ENCODE measurements at regions not wholly inside any gene's neighbourhood (a gene's known extent, or its start where the extent isn't known, plus 50 kb on each side); places are given as distances from the start of the nearest gene placed in this dataset.

- Mint-ChIP-seq H3K9me3 (peaks cover 0 to 2% (median 0%) of the 10 kb centered on the region in 7 donors), H3K4me1 (no peaks in the 10 kb centered on the region), H3K27ac (no peak overlapping the region), H3K36me3 (no peaks in the 10 kb centered on the region), H3K4me3 (no peak overlapping the region), H3K27me3 (peaks cover 14% of the 10 kb centered on the region)
- no peak overlapping the region for H3K27ac ChIP-seq (ENCODE audit: insufficient read depth, low read length, poor library complexity, severe bottlenecking)
- no peaks in the 10 kb centered on the region for H3K27me3 ChIP-seq (ENCODE audit: control insufficient read depth, insufficient read depth, low read length)
- no peak overlapping the region for H3K4me3 ChIP-seq (ENCODE audit: low read depth, low read length)
- no peaks in the 10 kb centered on the region for H3K9me3 ChIP-seq (ENCODE audit: control insufficient read depth in 2 of 2, low read length in 2 of 2)
- ATAC-seq (ENCODE audit: low read depth in 2 of 2) (no peak), DNase-seq (no peak)
- H3K36me3 ChIP-seq (ENCODE audit: control insufficient read depth, insufficient read depth, low read length), result no peaks in the 10 kb centered on the region
- H3K4me1 ChIP-seq (ENCODE audit: control insufficient read depth, insufficient read depth, low read length, poor library complexity, severe bottlenecking), result no peaks in the 10 kb centered on the region
These were observed 78.6 kb downstream of the RBFOX3 start for GRCh38 chr17:79532107-79532790.

- Mint-ChIP-seq H3K27ac (no peak overlapping the region), H3K4me3 (no peak overlapping the region), H3K27me3 (peaks cover 18% of the 10 kb centered on the region), H3K4me1 (no peaks in the 10 kb centered on the region), H3K36me3 (no peaks in the 10 kb centered on the region), H3K9me3 (peaks cover 0 to 2% (median 0%) of the 10 kb centered on the region in 7 donors)
- Histone ChIP-seq H3K4me1 (ENCODE audit: control insufficient read depth, insufficient read depth, low read length, poor library complexity, severe bottlenecking) (no peaks in the 10 kb centered on the region), H3K4me3 (ENCODE audit: low read depth, low read length) (no peak overlapping the region), H3K36me3 (ENCODE audit: control insufficient read depth, insufficient read depth, low read length) (no peaks in the 10 kb centered on the region), H3K9me3 (ENCODE audit: control insufficient read depth in 2 of 2, low read length in 2 of 2) (no peaks in the 10 kb centered on the region), H3K27me3 (ENCODE audit: control insufficient read depth, insufficient read depth, low read length) (no peaks in the 10 kb centered on the region), H3K27ac (ENCODE audit: insufficient read depth, low read length, poor library complexity, severe bottlenecking) (no peak overlapping the region)
- no peak for DNase-seq
- ATAC-seq (ENCODE audit: low read depth in 2 of 2), result no peak
These were observed 79.4 kb downstream of the RBFOX3 start for GRCh38 chr17:79531191-79532095.

GRCh38 chr17:79530361-79531105 is 80.3 kb downstream of the RBFOX3 start:
- no peaks in the 10 kb centered on the region for H3K27me3 ChIP-seq (ENCODE audit: control insufficient read depth, insufficient read depth, low read length)
- H3K9me3 ChIP-seq (ENCODE audit: control insufficient read depth in 2 of 2, low read length in 2 of 2), result no peaks in the 10 kb centered on the region
- Mint-ChIP-seq H3K4me3 (no peak overlapping the region), H3K9me3 (peaks cover 0 to 2% (median 0%) of the 10 kb centered on the region in 7 donors), H3K4me1 (no peaks in the 10 kb centered on the region), H3K27me3 (peaks cover 21% of the 10 kb centered on the region), H3K27ac (no peak overlapping the region), H3K36me3 (no peaks in the 10 kb centered on the region)
- H3K4me1 ChIP-seq (ENCODE audit: control insufficient read depth, insufficient read depth, low read length, poor library complexity, severe bottlenecking), result no peaks in the 10 kb centered on the region
- ATAC-seq (ENCODE audit: low read depth in 2 of 2) (no peak), DNase-seq (no peak)
- H3K36me3 ChIP-seq (ENCODE audit: control insufficient read depth, insufficient read depth, low read length), result no peaks in the 10 kb centered on the region
- H3K27ac ChIP-seq (ENCODE audit: insufficient read depth, low read length, poor library complexity, severe bottlenecking), result no peak overlapping the region
- H3K4me3 ChIP-seq (ENCODE audit: low read depth, low read length), result no peak overlapping the region

GRCh38 chr17:79529661-79530081 is 81.2 kb downstream of the RBFOX3 start:
- H3K9me3 ChIP-seq (ENCODE audit: control insufficient read depth in 2 of 2, low read length in 2 of 2), result no peaks in the 10 kb centered on the region
- Mint-ChIP-seq H3K36me3 (no peaks in the 10 kb centered on the region), H3K27me3 (peaks cover 19% of the 10 kb centered on the region), H3K4me1 (no peaks in the 10 kb centered on the region), H3K27ac (no peak overlapping the region), H3K4me3 (no peak overlapping the region), H3K9me3 (peaks cover 0 to 2% (median 0%) of the 10 kb centered on the region in 7 donors)
- ATAC-seq (ENCODE audit: low read depth in 2 of 2) (no peak), DNase-seq (no peak)
- H3K27me3 ChIP-seq (ENCODE audit: control insufficient read depth, insufficient read depth, low read length), result no peaks in the 10 kb centered on the region
- no peaks in the 10 kb centered on the region for H3K4me1 ChIP-seq (ENCODE audit: control insufficient read depth, insufficient read depth, low read length, poor library complexity, severe bottlenecking)
- no peak overlapping the region for H3K4me3 ChIP-seq (ENCODE audit: low read depth, low read length)
- no peaks in the 10 kb centered on the region for H3K36me3 ChIP-seq (ENCODE audit: control insufficient read depth, insufficient read depth, low read length)
- no peak overlapping the region for H3K27ac ChIP-seq (ENCODE audit: insufficient read depth, low read length, poor library complexity, severe bottlenecking)

- Histone ChIP-seq H3K9me3 (ENCODE audit: control insufficient read depth in 2 of 2, low read length in 2 of 2) (no peaks in the 10 kb centered on the region), H3K4me3 (ENCODE audit: low read depth, low read length) (no peak overlapping the region), H3K36me3 (ENCODE audit: control insufficient read depth, insufficient read depth, low read length) (no peaks in the 10 kb centered on the region), H3K27me3 (ENCODE audit: control insufficient read depth, insufficient read depth, low read length) (no peaks in the 10 kb centered on the region), H3K27ac (ENCODE audit: insufficient read depth, low read length, poor library complexity, severe bottlenecking) (no peak overlapping the region), H3K4me1 (ENCODE audit: control insufficient read depth, insufficient read depth, low read length, poor library complexity, severe bottlenecking) (no peaks in the 10 kb centered on the region)
- H3K36me3 Mint-ChIP-seq, result no peaks in the 10 kb centered on the region
- H3K27ac Mint-ChIP-seq, result no peak overlapping the region
- H3K4me1 Mint-ChIP-seq, result no peaks in the 10 kb centered on the region
- no peak overlapping the region for H3K4me3 Mint-ChIP-seq
- ATAC-seq (ENCODE audit: low read depth in 2 of 2), result no peak
- no peak for DNase-seq
- peaks cover 0 to 2% (median 0%) of the 10 kb centered on the region in 7 donors for H3K9me3 Mint-ChIP-seq
- H3K27me3 Mint-ChIP-seq, result peaks cover 19% of the 10 kb centered on the region
These were observed 82.2 kb downstream of the RBFOX3 start for GRCh38 chr17:79528592-79529125.

GRCh38 chr17:79527306-79527705 is 83.5 kb downstream of the RBFOX3 start:
- no peak for ATAC-seq (ENCODE audit: low read depth in 2 of 2)

GRCh38 chr17:79525793-79526677 is 84.8 kb downstream of the RBFOX3 start:
- no peaks in the 10 kb centered on the region for H3K4me1 Mint-ChIP-seq
- H3K27ac ChIP-seq (ENCODE audit: insufficient read depth, low read length, poor library complexity, severe bottlenecking), result no peak overlapping the region
- peaks cover 19% of the 10 kb centered on the region for H3K27me3 Mint-ChIP-seq
- ATAC-seq (ENCODE audit: low read depth in 2 of 2), result no peak
- H3K36me3 Mint-ChIP-seq, result no peaks in the 10 kb centered on the region
- H3K27me3 ChIP-seq (ENCODE audit: control insufficient read depth, insufficient read depth, low read length), result no peaks in the 10 kb centered on the region
- no peaks in the 10 kb centered on the region for H3K9me3 ChIP-seq (ENCODE audit: control insufficient read depth in 2 of 2, low read length in 2 of 2)
- no peak overlapping the region for H3K4me3 ChIP-seq (ENCODE audit: low read depth, low read length)
- H3K4me3 Mint-ChIP-seq, result no peak overlapping the region
- no peaks in the 10 kb centered on the region for H3K36me3 ChIP-seq (ENCODE audit: control insufficient read depth, insufficient read depth, low read length)
- DNase-seq, result no peak
- H3K9me3 Mint-ChIP-seq, result peaks cover 0 to 2% (median 0%) of the 10 kb centered on the region in 7 donors
- no peak overlapping the region for H3K27ac Mint-ChIP-seq
- H3K4me1 ChIP-seq (ENCODE audit: control insufficient read depth, insufficient read depth, low read length, poor library complexity, severe bottlenecking), result no peaks in the 10 kb centered on the region

More at GRCh38 chr17:79527306-79527705, 83.5 kb downstream of the RBFOX3 start:
- Mint-ChIP-seq H3K36me3 (no peaks in the 10 kb centered on the region), H3K27ac (no peak overlapping the region), H3K9me3 (peaks cover 0 to 2% (median 0%) of the 10 kb centered on the region in 7 donors), H3K4me3 (no peak overlapping the region), H3K27me3 (peaks cover 19% of the 10 kb centered on the region), H3K4me1 (no peaks in the 10 kb centered on the region)
- Histone ChIP-seq H3K27me3 (ENCODE audit: control insufficient read depth, insufficient read depth, low read length) (no peaks in the 10 kb centered on the region), H3K4me1 (ENCODE audit: control insufficient read depth, insufficient read depth, low read length, poor library complexity, severe bottlenecking) (no peaks in the 10 kb centered on the region), H3K36me3 (ENCODE audit: control insufficient read depth, insufficient read depth, low read length) (no peaks in the 10 kb centered on the region), H3K4me3 (ENCODE audit: low read depth, low read length) (no peak overlapping the region), H3K9me3 (ENCODE audit: control insufficient read depth in 2 of 2, low read length in 2 of 2) (no peaks in the 10 kb centered on the region), H3K27ac (ENCODE audit: insufficient read depth, low read length, poor library complexity, severe bottlenecking) (no peak overlapping the region)
- DNase-seq, result no peak

Data from CD4-positive, CD25-positive, alpha-beta regulatory T cell (primary cell).